ENCODE measurements at regions not wholly inside any gene's neighbourhood (a gene's known extent, or its start where the extent isn't known, plus 50 kb on each side); places are given as distances from the start of the nearest gene placed in this dataset.

DNA sequence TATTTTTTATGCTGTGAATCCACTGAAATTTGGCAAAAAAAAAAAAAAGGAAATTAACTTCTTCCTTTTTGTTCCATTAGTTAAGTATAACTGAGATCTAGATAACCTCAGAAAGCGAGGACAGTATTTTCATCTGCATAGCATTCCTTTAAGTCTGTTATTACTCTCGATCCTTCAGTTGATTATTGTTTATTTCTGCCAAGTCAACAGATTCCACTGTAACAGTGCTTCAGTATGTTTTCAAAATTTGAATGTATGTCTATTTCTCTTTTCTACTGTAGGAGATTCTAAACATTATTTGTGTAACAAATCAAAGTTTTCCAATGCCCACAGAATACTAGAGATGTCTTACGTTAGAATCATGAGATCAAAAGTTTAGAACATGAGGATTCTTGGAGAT is 133.1 kb upstream of the RGPD4 start:
- no peak for TF ChIP-seq EZH2phosphoT487 (IDR thresholded peaks at IDR 0.05; ENCODE audit: low read depth)
- TF ChIP-seq, protein P1, sequence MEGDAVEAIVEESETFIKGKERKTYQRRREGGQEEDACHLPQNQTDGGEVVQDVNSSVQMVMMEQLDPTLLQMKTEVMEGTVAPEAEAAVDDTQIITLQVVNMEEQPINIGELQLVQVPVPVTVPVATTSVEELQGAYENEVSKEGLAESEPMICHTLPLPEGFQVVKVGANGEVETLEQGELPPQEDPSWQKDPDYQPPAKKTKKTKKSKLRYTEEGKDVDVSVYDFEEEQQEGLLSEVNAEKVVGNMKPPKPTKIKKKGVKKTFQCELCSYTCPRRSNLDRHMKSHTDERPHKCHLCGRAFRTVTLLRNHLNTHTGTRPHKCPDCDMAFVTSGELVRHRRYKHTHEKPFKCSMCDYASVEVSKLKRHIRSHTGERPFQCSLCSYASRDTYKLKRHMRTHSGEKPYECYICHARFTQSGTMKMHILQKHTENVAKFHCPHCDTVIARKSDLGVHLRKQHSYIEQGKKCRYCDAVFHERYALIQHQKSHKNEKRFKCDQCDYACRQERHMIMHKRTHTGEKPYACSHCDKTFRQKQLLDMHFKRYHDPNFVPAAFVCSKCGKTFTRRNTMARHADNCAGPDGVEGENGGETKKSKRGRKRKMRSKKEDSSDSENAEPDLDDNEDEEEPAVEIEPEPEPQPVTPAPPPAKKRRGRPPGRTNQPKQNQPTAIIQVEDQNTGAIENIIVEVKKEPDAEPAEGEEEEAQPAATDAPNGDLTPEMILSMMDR (IDR thresholded peaks at IDR 0.05; ENCODE audit: low read depth, low read length): no peak
- no peak overlapping the region for H3K4me3 ChIP-seq (ENCODE audit: low read length)
- H2AFZ ChIP-seq (ENCODE audit: low read depth, low read length): no peak overlapping the region
- H3K27me3 ChIP-seq (ENCODE audit: low read depth, low read length): no peaks in the 10 kb centered on the region
- H3K9ac ChIP-seq (ENCODE audit: low read length): no peak overlapping the region
- H3K27ac ChIP-seq (ENCODE audit: low read length): no peak overlapping the region
- H3K79me2 ChIP-seq (ENCODE audit: low read length): no peaks in the 10 kb centered on the region
- H3K9me3 ChIP-seq (ENCODE audit: insufficient read depth, low read length): no peaks in the 10 kb centered on the region
- no peaks in the 10 kb centered on the region for H3K4me1 ChIP-seq (ENCODE audit: low read length)
- H3K4me2 ChIP-seq (ENCODE audit: low read length): no peak overlapping the region
- H3K36me3 ChIP-seq (replicated peaks; ENCODE audit: low read depth, low read length): no peaks in the 10 kb centered on the region
- H4K20me1 ChIP-seq (ENCODE audit: insufficient read depth, low read length): no peaks in the 10 kb centered on the region

DNA sequence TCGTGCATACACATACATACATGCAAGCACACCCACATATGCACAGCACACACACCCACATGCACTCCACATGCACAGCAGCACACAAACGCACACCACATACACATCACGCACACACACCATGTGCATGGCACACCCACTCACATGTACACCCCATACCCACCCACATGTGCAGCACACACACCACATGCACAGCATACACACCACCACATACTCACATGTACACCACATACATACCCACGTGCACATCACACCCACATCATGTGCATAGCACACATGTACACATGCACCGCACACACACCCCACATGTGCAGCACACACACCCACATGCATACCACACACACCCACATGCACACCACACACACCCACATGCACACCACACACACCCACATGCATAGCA is 132.0 kb upstream of the RGPD4 start:
- no peak overlapping the region for H3K4me3 ChIP-seq (ENCODE audit: low read length)
- H3K9ac ChIP-seq (ENCODE audit: low read length): no peak overlapping the region
- H3K79me2 ChIP-seq (ENCODE audit: low read length): no peaks in the 10 kb centered on the region
- TF ChIP-seq EZH2phosphoT487 (IDR thresholded peaks at IDR 0.05; ENCODE audit: low read depth): no peak
- TF ChIP-seq, protein P1 (IDR thresholded peaks at IDR 0.05; ENCODE audit: low read depth, low read length): no peak
- H3K36me3 ChIP-seq (replicated peaks; ENCODE audit: low read depth, low read length): no peaks in the 10 kb centered on the region
- no peaks in the 10 kb centered on the region for H3K27me3 ChIP-seq (ENCODE audit: low read depth, low read length)
- H3K4me2 ChIP-seq (ENCODE audit: low read length): no peak overlapping the region
- H3K9me3 ChIP-seq (ENCODE audit: insufficient read depth, low read length): no peaks in the 10 kb centered on the region
- H4K20me1 ChIP-seq (ENCODE audit: insufficient read depth, low read length): no peaks in the 10 kb centered on the region
- no peak overlapping the region for H3K27ac ChIP-seq (ENCODE audit: low read length)
- H2AFZ ChIP-seq (ENCODE audit: low read depth, low read length): no peak overlapping the region
- no peaks in the 10 kb centered on the region for H3K4me1 ChIP-seq (ENCODE audit: low read length)

DNA sequence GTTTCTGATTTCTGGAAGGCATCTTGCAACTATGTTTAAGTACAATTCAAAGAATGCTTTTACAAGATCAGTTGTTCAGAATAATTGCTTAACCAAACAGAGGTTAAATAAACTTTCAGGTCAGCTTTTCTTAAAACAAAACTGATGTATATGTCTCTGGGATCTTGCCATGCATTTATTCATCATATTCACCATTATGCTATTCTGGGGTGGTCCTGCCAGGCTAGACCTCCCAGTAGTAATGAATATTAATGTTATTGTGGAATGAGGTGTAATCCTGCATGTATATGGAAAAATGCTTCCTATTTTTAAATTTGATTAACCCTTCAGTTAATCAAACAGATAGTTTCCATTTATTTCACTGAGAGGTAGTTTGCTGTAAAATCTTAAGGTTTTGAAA is 129.3 kb upstream of the RGPD4 start:
- H3K9ac ChIP-seq (ENCODE audit: low read length): no peak overlapping the region
- H3K9me3 ChIP-seq (ENCODE audit: insufficient read depth, low read length): no peaks in the 10 kb centered on the region
- H2AFZ ChIP-seq (ENCODE audit: low read depth, low read length): no peak overlapping the region
- no peak overlapping the region for H3K4me2 ChIP-seq (ENCODE audit: low read length)
- H4K20me1 ChIP-seq (ENCODE audit: insufficient read depth, low read length): no peaks in the 10 kb centered on the region
- H3K79me2 ChIP-seq (ENCODE audit: low read length): no peaks in the 10 kb centered on the region
- no peak for TF ChIP-seq EZH2phosphoT487 (IDR thresholded peaks at IDR 0.05; ENCODE audit: low read depth)
- TF ChIP-seq, protein P1 (IDR thresholded peaks at IDR 0.05; ENCODE audit: low read depth, low read length): no peak
- H3K27ac ChIP-seq (ENCODE audit: low read length): no peak overlapping the region
- H3K4me3 ChIP-seq (ENCODE audit: low read length): no peak overlapping the region
- no peaks in the 10 kb centered on the region for H3K36me3 ChIP-seq (replicated peaks; ENCODE audit: low read depth, low read length)
- no peaks in the 10 kb centered on the region for H3K27me3 ChIP-seq (ENCODE audit: low read depth, low read length)
- 0 out of 2 replicates have a peak, but pooled peaks cover 2% of the 10 kb centered on the region for H3K4me1 ChIP-seq (ENCODE audit: low read length)

DNA sequence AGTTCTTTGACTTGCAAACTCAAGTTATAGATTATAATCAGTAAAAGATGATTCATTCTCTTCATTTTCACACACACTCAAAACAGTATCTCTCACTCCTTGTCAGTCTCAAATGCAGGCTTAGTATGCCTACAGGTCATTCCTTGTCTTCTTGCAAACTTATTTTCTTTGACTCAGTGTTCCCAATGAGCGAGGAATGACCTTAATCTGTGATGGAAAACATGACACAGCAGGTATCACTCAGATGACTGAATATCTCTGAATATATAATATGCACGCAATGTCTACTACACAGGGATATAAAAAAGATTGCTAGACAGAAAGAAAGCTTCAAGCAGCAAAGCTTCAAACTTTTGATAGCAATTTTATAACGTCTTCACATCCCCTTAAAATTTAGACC is 127.8 kb upstream of the RGPD4 start:
- Histone ChIP-seq H3K27me3 (ENCODE audit: low read depth, low read length) (no peaks in the 10 kb centered on the region), H3K4me2 (ENCODE audit: low read length) (no peak overlapping the region)
- TF ChIP-seq, protein P1 (IDR thresholded peaks at IDR 0.05; ENCODE audit: low read depth, low read length): no peak
- TF ChIP-seq EZH2phosphoT487 (IDR thresholded peaks at IDR 0.05; ENCODE audit: low read depth): no peak

More for the DNA sequence above, 127.8 kb upstream of the RGPD4 start:
- Histone ChIP-seq H3K9ac (ENCODE audit: low read length) (no peak overlapping the region), H3K4me3 (ENCODE audit: low read length) (no peak overlapping the region), H3K27ac (ENCODE audit: low read length) (no peak overlapping the region), H3K79me2 (ENCODE audit: low read length) (no peaks in the 10 kb centered on the region), H4K20me1 (ENCODE audit: insufficient read depth, low read length) (no peaks in the 10 kb centered on the region), H3K4me1 (ENCODE audit: low read length) (0 out of 2 replicates have a peak, but pooled peaks cover 2% of the 10 kb centered on the region), H3K9me3 (ENCODE audit: insufficient read depth, low read length) (no peaks in the 10 kb centered on the region), H3K36me3 (replicated peaks; ENCODE audit: low read depth, low read length) (no peaks in the 10 kb centered on the region), H2AFZ (ENCODE audit: low read depth, low read length) (no peak overlapping the region)
